K562 (cell line): ENCODE measurements at regions not wholly inside any gene's neighbourhood (a gene's known extent, or its start where the extent isn't known, plus 50 kb on each side); places are given as distances from the start of the nearest gene placed in this dataset.

Experiments
- ATAC-seq: fragments of 200-7000 bp; cut with Tn5 transposase; 3 replicates; pipeline ENCODE4 v1.9.1; 2020; ENCODE audit warnings: moderate library complexity
- BruUV-seq: library from RNA; stranded (reverse); fragments of 400-500 nt; replicated peaks from 2 replicates; lab custom pipeline; 2021; lab: Mats Ljungman, UMichigan
- CTCF ChIA-PET: fragments of 300-600 bp; formaldehyde crosslinking; extraction: SDS; loops from one replicate; lab custom pipeline; 2021; ENCODE audit warnings: low intra/inter-chr PET ratio; lab: Yijun Ruan, JAX
- POLR2A ChIA-PET: fragments of 300-600, 350-650 bp; sonication (Branson Sonifier 250); formaldehyde crosslinking; extraction: SDS; loops from one replicate; lab custom pipeline; 2021; ENCODE audit warnings: antibody characterized with exemption, inconsistent platforms; lab: Yijun Ruan, JAX
- DNase-seq, 4 experiments: peaks; one replicate each; pipeline versions ENCODE4 v3.0.0 to v3.0.0-alpha.2; 2011 to 2018; ENCODE audit warnings: low spot score in 3 of 4, mixed read lengths in 3 of 4; ENCODE audit errors: extremely low read depth in 1 of 4
- FAIRE-seq: peaks from 2 replicates; lab custom pipeline; 2011; peaks lifted over from hg19 to GRCh38; lab: Jason Lieb, UNC
- H2AFZ ChIP-seq: 2 replicates; pipeline ENCODE4 v1.6.0; 2011; ENCODE audit warnings: low read depth, low read length, control low read depth, inconsistent platforms
- H3K27ac ChIP-seq: fragments of 200-600 bp; 3 replicates; pipeline ENCODE4 v1.8.0; 2011; ENCODE audit warnings: low read depth, mild to moderate bottlenecking, control low read depth, inconsistent platforms, low read length, moderate library complexity, mixed read lengths; ENCODE audit errors: extremely low read depth
- H3K27me3 ChIP-seq, 2 experiments: fragments of 300-600 bp in 1 of 2; 2 replicates in 1 of 2; 3 replicates in 1 of 2; pipeline versions ENCODE4 v1.6.0 to v1.8.0; 2011; ENCODE audit warnings: inconsistent platforms in 2 of 2, low read length in 2 of 2, mild to moderate bottlenecking in 1 of 2, mixed read lengths in 1 of 2, moderate library complexity in 1 of 2; ENCODE audit not compliant: control insufficient read depth in 2 of 2, insufficient read depth in 2 of 2
- H3K36me3 ChIP-seq: fragments of 300-600 bp; 3 replicates; pipeline ENCODE4 v1.8.0; 2011; ENCODE audit warnings: mild to moderate bottlenecking, low read length, inconsistent platforms; ENCODE audit not compliant: control insufficient read depth, insufficient read depth
- H3K4me1 ChIP-seq, 2 experiments: fragments of 200-600 bp in 1 of 2; replicated peaks in 1 of 2; 2 replicates in 1 of 2; 3 replicates in 1 of 2; pipeline versions ENCODE4 v1.5.1 to v1.8.0; 2011; ENCODE audit warnings: inconsistent platforms in 2 of 2, low read length in 2 of 2, mild to moderate bottlenecking in 1 of 2, mixed read lengths in 1 of 2, moderate library complexity in 1 of 2; ENCODE audit not compliant: control insufficient read depth in 2 of 2, insufficient read depth in 2 of 2
- H3K4me2 ChIP-seq: 2 replicates; pipeline ENCODE4 v1.6.1; 2011; ENCODE audit warnings: low read length, control low read depth, inconsistent platforms, mixed read lengths; ENCODE audit not compliant: insufficient read depth
- H3K4me3 ChIP-seq: fragments of 200-600 bp; sonication (generic), shearing (Covaris generic); 2 replicates; pipeline ENCODE4 v1.5.1; 2016; ENCODE audit warnings: control low read depth, inconsistent platforms
- H3K79me2 ChIP-seq: fragments of 200-600 bp; 3 replicates; pipeline ENCODE4 v1.8.0; 2011; ENCODE audit warnings: low read length, inconsistent platforms; ENCODE audit not compliant: control insufficient read depth, insufficient read depth
- H3K9ac ChIP-seq, 2 experiments: 2 replicates each; pipeline versions ENCODE4 v1.6.0 to v1.6.1; 2011; ENCODE audit warnings: low read depth in 2 of 2, low read length in 2 of 2, control low read depth in 1 of 2, inconsistent platforms in 1 of 2, mild to moderate bottlenecking in 1 of 2, mixed read lengths in 1 of 2; ENCODE audit not compliant: insufficient read depth in 1 of 2
- H3K9me1 ChIP-seq: one replicate; pipeline ENCODE4 v1.6.0; 2011; ENCODE audit warnings: inconsistent platforms, mild to moderate bottlenecking, low read length, moderate library complexity; ENCODE audit not compliant: control insufficient read depth, insufficient read depth
- H3K9me3 ChIP-seq: replicated peaks from 2 replicates; pipeline ENCODE4 v1.5.1; 2011; ENCODE audit warnings: low read depth, low read length, inconsistent platforms; ENCODE audit not compliant: control insufficient read depth, insufficient read depth
- H4K20me1 ChIP-seq: replicated peaks from 2 replicates; pipeline ENCODE4 v1.6.1; 2011; ENCODE audit warnings: low read length, inconsistent platforms, mixed read lengths; ENCODE audit not compliant: control insufficient read depth, insufficient read depth
- ARID1B ChIP-seq: fragments of 450-650 bp; IDR thresholded peaks from 2 replicates; pipeline ENCODE4 v1.6.1; 2016; ENCODE audit warnings: antibody characterized with exemption, mild to moderate bottlenecking, inconsistent platforms
- CBFA2T3 ChIP-seq: fragments of 450-650 bp; IDR thresholded peaks from 2 replicates; pipeline ENCODE4 v1.6.1; 2017
- CBX3 ChIP-seq, 2 experiments: IDR thresholded peaks; 1 replicate in 1 of 2; 2 replicates in 1 of 2; pipeline ENCODE4 v1.6.1; 2012; ENCODE audit warnings: inconsistent platforms in 2 of 2, low read length in 2 of 2, borderline replicate concordance in 1 of 2, control low read depth in 1 of 2
- DMBX1 ChIP-seq: fragments of 250-450 bp; sonication (Bioruptor Pico); IDR thresholded peaks from 2 replicates; pipeline ENCODE4 v1.8.0; 2022; ENCODE audit warnings: inconsistent platforms, mild to moderate bottlenecking, moderate library complexity, borderline replicate concordance
- MTF1 ChIP-seq: fragments of 250-450 bp; sonication (Bioruptor Pico); IDR thresholded peaks from 2 replicates; pipeline ENCODE4 v1.9.0; 2021; ENCODE audit warnings: moderate library complexity, mild to moderate bottlenecking, inconsistent platforms, borderline replicate concordance
- POLR2H ChIP-seq: IDR thresholded peaks from 2 replicates; pipeline ENCODE4 v1.6.1; 2016; ENCODE audit warnings: missing genetic modification characterization, low read depth, mild to moderate bottlenecking, control low read depth, missing compliant biosample characterization, moderate library complexity
- SAFB ChIP-seq: fragments of 200-400 bp; formaldehyde crosslinking; IDR thresholded peaks from 2 replicates; pipeline ENCODE4 v1.6.1; 2017; ENCODE audit warnings: low read depth, low read length, borderline replicate concordance
- TAL1 ChIP-seq: fragments of 450-650 bp; IDR thresholded peaks from 2 replicates; pipeline ENCODE4 v1.6.1; 2016; ENCODE audit warnings: mild to moderate bottlenecking
- TEAD4 ChIP-seq, 2 experiments: sonication (generic) in 1 of 2; formaldehyde crosslinking in 1 of 2; IDR thresholded peaks; 2 replicates each; pipeline versions ENCODE4 v1.6.1 to v1.8.0; 2012 to 2022; ENCODE audit warnings: borderline replicate concordance in 1 of 2, inconsistent platforms in 1 of 2, low read length in 1 of 2, mild to moderate bottlenecking in 1 of 2, missing genetic modification reagents in 1 of 2
- ZNF175 ChIP-seq: fragments of 200-800 bp; sonication (Bioruptor generic); IDR thresholded peaks from 2 replicates; pipeline ENCODE4 v1.6.1; 2016; ENCODE audit warnings: low read depth, mild to moderate bottlenecking, missing genetic modification characterization, missing compliant biosample characterization
- ZNF561 ChIP-seq: fragments of 450-650 bp; formaldehyde crosslinking; conservative IDR thresholded peaks from 2 replicates; pipeline ENCODE4 v1.4.0; 2020; ENCODE audit warnings: mild to moderate bottlenecking, moderate library complexity
- ZNF668 ChIP-seq: fragments of 250-450 bp; sonication (Bioruptor Pico); IDR thresholded peaks from 2 replicates; pipeline ENCODE4 v1.8.0; 2022; ENCODE audit warnings: mild to moderate bottlenecking, inconsistent platforms
- ZNF75A ChIP-seq: fragments of 450-650 bp; formaldehyde crosslinking; IDR thresholded peaks from 2 replicates; pipeline ENCODE4 v1.4.0; 2020; ENCODE audit warnings: mild to moderate bottlenecking
- ZNF76 ChIP-seq: fragments of 250-450 bp; sonication (Bioruptor Pico); IDR thresholded peaks from 2 replicates; pipeline ENCODE4 v1.4.0; 2020; ENCODE audit warnings: mild to moderate bottlenecking, moderate library complexity, borderline replicate concordance
- WGBS: fragments of 100-300 bp; shearing (Covaris generic); methylation state at CpG from one replicate; pipeline ENCODE4 v1.1.6; 2016; ENCODE audit warnings: low coverage, mixed read lengths; ENCODE audit not compliant: insufficient coverage; ENCODE audit errors: missing lambda C conversion rate; 5-methylcytosine and 5-hydroxymethylcytosine counted together
- in situ Hi-C: fragments of 300-500 bp; cut with MboI; formaldehyde crosslinking; loops from 4 replicates; pipeline ENCODE4 v1.15.0; 2018; ENCODE audit warnings: inconsistent platforms, mixed read lengths
- intact Hi-C: fragments of 100-400 bp; cut with micrococcal nuclease; formaldehyde crosslinking; loops from 2 replicates; pipeline ENCODE4 v1.14.2; 2022
- TF ChIP-seq, protein P1 (sequence below), 2 experiments: fragments of 200-800 bp in 1 of 2; sonication (Bioruptor generic) in 1 of 2; sonication (generic) in 1 of 2; formaldehyde crosslinking in 1 of 2; IDR thresholded peaks in 1 of 2; conservative IDR thresholded peaks in 1 of 2; 2 replicates each; pipeline versions ENCODE4 v1.5.0 to v1.6.1; 2016 to 2020; ENCODE audit warnings: missing compliant biosample characterization in 1 of 2, missing genetic modification characterization in 1 of 2, missing genetic modification reagents in 1 of 2
- TF ChIP-seq, protein P2 (sequence below): fragments of 250-450 bp; sonication (Bioruptor Pico); IDR thresholded peaks from 2 replicates; pipeline ENCODE4 v1.8.0; 2021; ENCODE audit warnings: moderate library complexity, mild to moderate bottlenecking, inconsistent platforms
- TF ChIP-seq, protein P3 (sequence below): fragments of 450-650 bp; formaldehyde crosslinking; IDR thresholded peaks from 2 replicates; pipeline ENCODE4 v1.4.0; 2022; ENCODE audit warnings: missing genetic modification characterization

- 8% methylated on average over 8 of the region's 9 CpGs for WGBS
- Histone ChIP-seq H3K79me2 (peaks cover 77% of the 10 kb centered on the region), H3K9me3 (0 out of 2 replicates have a peak, but pooled peaks cover 2% of the 10 kb centered on the region), H2AFZ (peak overlapping the region; percentile 29; the same call in 1 of the 2 replicates), H4K20me1 (no peaks in the 10 kb centered on the region), H3K27me3 (no peaks in the 10 kb centered on the region), H3K4me2 (peak overlapping the region; percentile 79), H3K4me1 (peaks cover 46 to 65% of the 10 kb centered on the region in 2 experiments), H3K9ac (peak overlapping the region; percentile 68 to 98; a peak in 3 of 4 replicates), H3K4me3 (peak overlapping the region; percentile 17; the same call in 1 of the 2 replicates), H3K36me3 (peaks cover 11% of the 10 kb centered on the region), H3K9me1 (no peaks in the 10 kb centered on the region), H3K27ac (peak overlapping the region; percentile 76)
- DNase-seq (peak; percentile 43 to 82 (median 60)), ATAC-seq (peak; percentile 11), FAIRE-seq (peak; percentile 91)
- intact Hi-C loops (no loop called here), in situ Hi-C loops (no loop called here)
- no TSS peak for BruUV-seq
- ChIA-PET POLR2A (interaction anchor here (0.6 to 7.2 kb wide), 7 partner anchors 11 to 693 kb away, joined by 3 to 81 read pairs (median 4); no protein-coding TSS in a partner anchor), CTCF (no interaction called here)
- TF ChIP-seq DMBX1 (CRISPR knock-in tag) (0 out of 2 replicates have a peak, but pooled peaks have one; percentile 10), ZNF76 (CRISPR knock-in tag) (no peak), ZNF175 (CRISPR knock-in tag) (no peak), TEAD4 (IDR thresholded peaks at IDR 0.05; ENCODE audit: low read length) (0 out of 2 replicates have a peak, but pooled peaks have one; percentile 22), TEAD4 (CRISPR knock-in tag; IDR thresholded peaks at IDR 0.05; ENCODE audit: borderline replicate concordance) (no peak), ZNF668 (CRISPR knock-in tag) (no peak), ZNF75A (CRISPR knock-in tag) (no peak), ARID1B (peak; percentile 69), ZNF561 (CRISPR knock-in tag) (no peak), CBFA2T3 (peak; percentile 82), SAFB (no peak), POLR2H (tag) (no peak), TAL1 (peak; percentile 58), CBX3 (IDR thresholded peaks at IDR 0.05; ENCODE audit: borderline replicate concordance in 1 of 2, low read length in 2 of 2) (no peak), MTF1 (CRISPR knock-in tag) (no peak)
- TF ChIP-seq, protein P1, sequence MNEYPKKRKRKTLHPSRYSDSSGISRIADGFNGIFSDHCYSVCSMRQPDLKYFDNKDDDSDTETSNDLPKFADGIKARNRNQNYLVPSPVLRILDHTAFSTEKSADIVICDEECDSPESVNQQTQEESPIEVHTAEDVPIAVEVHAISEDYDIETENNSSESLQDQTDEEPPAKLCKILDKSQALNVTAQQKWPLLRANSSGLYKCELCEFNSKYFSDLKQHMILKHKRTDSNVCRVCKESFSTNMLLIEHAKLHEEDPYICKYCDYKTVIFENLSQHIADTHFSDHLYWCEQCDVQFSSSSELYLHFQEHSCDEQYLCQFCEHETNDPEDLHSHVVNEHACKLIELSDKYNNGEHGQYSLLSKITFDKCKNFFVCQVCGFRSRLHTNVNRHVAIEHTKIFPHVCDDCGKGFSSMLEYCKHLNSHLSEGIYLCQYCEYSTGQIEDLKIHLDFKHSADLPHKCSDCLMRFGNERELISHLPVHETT (CRISPR knock-in tag; conservative IDR thresholded peaks at IDR 0.05 in 1 of 2, IDR thresholded peaks at IDR 0.05 in 1 of 2): peak in 1 of 2 experiments; percentile 62; a peak in 1 of 4 replicates
- TF ChIP-seq, protein P2, sequence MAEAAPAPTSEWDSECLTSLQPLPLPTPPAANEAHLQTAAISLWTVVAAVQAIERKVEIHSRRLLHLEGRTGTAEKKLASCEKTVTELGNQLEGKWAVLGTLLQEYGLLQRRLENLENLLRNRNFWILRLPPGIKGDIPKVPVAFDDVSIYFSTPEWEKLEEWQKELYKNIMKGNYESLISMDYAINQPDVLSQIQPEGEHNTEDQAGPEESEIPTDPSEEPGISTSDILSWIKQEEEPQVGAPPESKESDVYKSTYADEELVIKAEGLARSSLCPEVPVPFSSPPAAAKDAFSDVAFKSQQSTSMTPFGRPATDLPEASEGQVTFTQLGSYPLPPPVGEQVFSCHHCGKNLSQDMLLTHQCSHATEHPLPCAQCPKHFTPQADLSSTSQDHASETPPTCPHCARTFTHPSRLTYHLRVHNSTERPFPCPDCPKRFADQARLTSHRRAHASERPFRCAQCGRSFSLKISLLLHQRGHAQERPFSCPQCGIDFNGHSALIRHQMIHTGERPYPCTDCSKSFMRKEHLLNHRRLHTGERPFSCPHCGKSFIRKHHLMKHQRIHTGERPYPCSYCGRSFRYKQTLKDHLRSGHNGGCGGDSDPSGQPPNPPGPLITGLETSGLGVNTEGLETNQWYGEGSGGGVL (CRISPR knock-in tag): no peak
- TF ChIP-seq, protein P3, sequence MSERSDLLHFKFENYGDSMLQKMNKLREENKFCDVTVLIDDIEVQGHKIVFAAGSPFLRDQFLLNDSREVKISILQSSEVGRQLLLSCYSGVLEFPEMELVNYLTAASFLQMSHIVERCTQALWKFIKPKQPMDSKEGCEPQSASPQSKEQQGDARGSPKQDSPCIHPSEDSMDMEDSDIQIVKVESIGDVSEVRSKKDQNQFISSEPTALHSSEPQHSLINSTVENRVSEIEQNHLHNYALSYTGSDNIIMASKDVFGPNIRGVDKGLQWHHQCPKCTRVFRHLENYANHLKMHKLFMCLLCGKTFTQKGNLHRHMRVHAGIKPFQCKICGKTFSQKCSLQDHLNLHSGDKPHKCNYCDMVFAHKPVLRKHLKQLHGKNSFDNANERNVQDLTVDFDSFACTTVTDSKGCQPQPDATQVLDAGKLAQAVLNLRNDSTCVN: no peak
Measured at GRCh38 chr19:28602675-28603298, 610.2 kb downstream of the UQCRFS1 start.
